ENCODE measurements at regions not wholly inside any gene's neighbourhood (a gene's known extent, or its start where the extent isn't known, plus 50 kb on each side); places are given as distances from the start of the nearest gene placed in this dataset.

DNA sequence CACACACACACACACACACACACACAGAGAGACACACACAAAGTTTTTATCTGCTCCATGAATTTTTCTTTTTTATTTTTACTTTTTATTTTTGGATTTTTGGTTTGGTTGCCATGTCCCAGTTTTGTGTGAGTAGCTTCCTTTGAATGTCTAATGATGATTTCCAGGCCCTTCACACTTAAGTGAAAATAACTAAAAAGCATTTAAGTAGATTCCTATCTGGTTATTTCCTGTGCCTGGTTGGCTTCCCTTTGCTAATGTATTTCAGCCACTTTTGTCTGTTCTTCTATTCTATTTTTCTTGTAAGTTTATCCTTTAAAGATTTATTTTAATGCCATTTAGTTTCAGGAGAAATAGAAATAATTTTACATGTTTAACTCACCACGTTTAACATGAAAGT lies 755.4 kb downstream of the SLC6A15 start:
- TF ChIP-seq, protein P1, sequence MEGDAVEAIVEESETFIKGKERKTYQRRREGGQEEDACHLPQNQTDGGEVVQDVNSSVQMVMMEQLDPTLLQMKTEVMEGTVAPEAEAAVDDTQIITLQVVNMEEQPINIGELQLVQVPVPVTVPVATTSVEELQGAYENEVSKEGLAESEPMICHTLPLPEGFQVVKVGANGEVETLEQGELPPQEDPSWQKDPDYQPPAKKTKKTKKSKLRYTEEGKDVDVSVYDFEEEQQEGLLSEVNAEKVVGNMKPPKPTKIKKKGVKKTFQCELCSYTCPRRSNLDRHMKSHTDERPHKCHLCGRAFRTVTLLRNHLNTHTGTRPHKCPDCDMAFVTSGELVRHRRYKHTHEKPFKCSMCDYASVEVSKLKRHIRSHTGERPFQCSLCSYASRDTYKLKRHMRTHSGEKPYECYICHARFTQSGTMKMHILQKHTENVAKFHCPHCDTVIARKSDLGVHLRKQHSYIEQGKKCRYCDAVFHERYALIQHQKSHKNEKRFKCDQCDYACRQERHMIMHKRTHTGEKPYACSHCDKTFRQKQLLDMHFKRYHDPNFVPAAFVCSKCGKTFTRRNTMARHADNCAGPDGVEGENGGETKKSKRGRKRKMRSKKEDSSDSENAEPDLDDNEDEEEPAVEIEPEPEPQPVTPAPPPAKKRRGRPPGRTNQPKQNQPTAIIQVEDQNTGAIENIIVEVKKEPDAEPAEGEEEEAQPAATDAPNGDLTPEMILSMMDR (IDR thresholded peaks at IDR 0.05; ENCODE audit: low read length): no peak
- no peak for TF ChIP-seq EZH2 (IDR thresholded peaks at IDR 0.05; ENCODE audit: borderline replicate concordance, low read length)
